ENCODE measurements at regions not wholly inside any gene's neighbourhood (a gene's known extent, or its start where the extent isn't known, plus 50 kb on each side); places are given as distances from the start of the nearest gene placed in this dataset.

GRCh38 chr19:42662712-42663111 lies 68.0 kb upstream of the CEACAM8 start:
- no peak for DNase-seq (ENCODE audit: low read depth)

GRCh38 chr19:42660353-42660752 lies 65.6 kb upstream of the CEACAM8 start:
- no peak for DNase-seq (ENCODE audit: low read depth)

- DNase-seq (ENCODE audit: low read depth) = no peak
Measured at GRCh38 chr19:42658076-42658475, 63.4 kb upstream of the CEACAM8 start.

- peak; percentile 4 for DNase-seq (ENCODE audit: low read depth)
Measured at GRCh38 chr19:42657556-42657955, 62.8 kb upstream of the CEACAM8 start.

- no peak for DNase-seq (ENCODE audit: low read depth)
Measured at GRCh38 chr19:42655748-42656147, 61.0 kb upstream of the CEACAM8 start.

GRCh38 chr19:42653841-42654240 lies 59.1 kb upstream of the CEACAM8 start:
- DNase-seq (ENCODE audit: low read depth) = no peak

- DNase-seq (ENCODE audit: low read depth) = no peak
Measured at GRCh38 chr19:42652021-42652420, 57.3 kb upstream of the CEACAM8 start.

Measured in GM04504 (cell line).